ENCODE measurements at regions not wholly inside any gene's neighbourhood (a gene's known extent, or its start where the extent isn't known, plus 50 kb on each side); places are given as distances from the start of the nearest gene placed in this dataset.

DNA sequence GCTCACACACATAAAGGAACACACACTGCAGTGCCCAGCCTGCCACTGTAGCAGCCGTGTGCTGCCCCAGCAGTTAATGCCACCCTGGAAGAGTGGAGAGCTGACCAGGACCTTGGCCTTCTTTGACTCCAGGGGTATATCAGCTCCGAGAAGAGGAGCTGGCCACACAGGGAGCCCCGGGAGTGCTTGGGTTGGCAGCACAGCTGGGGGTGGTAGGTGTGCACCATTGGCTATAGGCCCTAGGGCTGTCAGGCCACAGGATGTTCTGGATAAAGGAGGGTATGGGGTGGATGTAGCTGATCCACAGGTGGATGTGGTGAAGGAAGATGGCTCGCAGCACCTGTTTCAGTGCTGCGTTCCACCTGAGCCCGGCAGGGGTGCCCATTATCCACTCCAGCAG, 640.5 kb downstream of the PLPP3 start:
- peaks cover 14% of the 10 kb centered on the region for H3K9me3 Mint-ChIP-seq
- DNase-seq (ENCODE audit: extremely low spot score, unreplicated experiment) = no peak
- H3K36me3 Mint-ChIP-seq = peaks cover 5% of the 10 kb centered on the region
- H3K27ac Mint-ChIP-seq = no peak overlapping the region
- TF ChIP-seq, protein P1, sequence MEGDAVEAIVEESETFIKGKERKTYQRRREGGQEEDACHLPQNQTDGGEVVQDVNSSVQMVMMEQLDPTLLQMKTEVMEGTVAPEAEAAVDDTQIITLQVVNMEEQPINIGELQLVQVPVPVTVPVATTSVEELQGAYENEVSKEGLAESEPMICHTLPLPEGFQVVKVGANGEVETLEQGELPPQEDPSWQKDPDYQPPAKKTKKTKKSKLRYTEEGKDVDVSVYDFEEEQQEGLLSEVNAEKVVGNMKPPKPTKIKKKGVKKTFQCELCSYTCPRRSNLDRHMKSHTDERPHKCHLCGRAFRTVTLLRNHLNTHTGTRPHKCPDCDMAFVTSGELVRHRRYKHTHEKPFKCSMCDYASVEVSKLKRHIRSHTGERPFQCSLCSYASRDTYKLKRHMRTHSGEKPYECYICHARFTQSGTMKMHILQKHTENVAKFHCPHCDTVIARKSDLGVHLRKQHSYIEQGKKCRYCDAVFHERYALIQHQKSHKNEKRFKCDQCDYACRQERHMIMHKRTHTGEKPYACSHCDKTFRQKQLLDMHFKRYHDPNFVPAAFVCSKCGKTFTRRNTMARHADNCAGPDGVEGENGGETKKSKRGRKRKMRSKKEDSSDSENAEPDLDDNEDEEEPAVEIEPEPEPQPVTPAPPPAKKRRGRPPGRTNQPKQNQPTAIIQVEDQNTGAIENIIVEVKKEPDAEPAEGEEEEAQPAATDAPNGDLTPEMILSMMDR (conservative IDR thresholded peaks at IDR 0.05) = no peak
- H3K4me1 Mint-ChIP-seq (ENCODE audit: unreplicated experiment) = no peaks in the 10 kb centered on the region
- no peak overlapping the region for H3K4me3 Mint-ChIP-seq
- H3K27me3 Mint-ChIP-seq = no peaks in the 10 kb centered on the region

DNA sequence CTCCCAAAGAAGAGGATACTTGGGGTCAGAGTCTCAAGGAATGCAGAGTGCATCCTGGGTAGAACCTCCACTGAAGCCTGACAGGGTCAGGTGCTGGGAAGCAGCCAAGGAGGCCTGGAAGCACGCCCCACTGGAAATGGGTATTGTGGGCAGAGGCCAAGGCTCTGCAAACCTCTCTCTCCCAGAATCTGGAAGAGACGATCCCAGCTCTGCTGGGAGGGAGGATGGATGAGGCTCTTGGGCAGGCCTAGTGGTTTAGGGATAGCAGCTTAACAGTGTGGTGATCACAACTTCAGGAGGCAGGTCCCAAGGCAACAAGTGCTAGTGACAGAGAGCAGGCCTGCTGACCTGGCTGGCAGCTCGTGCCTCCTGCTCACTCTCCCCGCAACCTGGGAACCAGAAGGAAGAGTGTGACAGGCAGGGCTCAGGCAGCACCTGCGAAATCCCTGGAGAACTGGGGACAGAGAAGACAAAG, 641.0 kb downstream of the PLPP3 start:
- peaks cover 5% of the 10 kb centered on the region for H3K36me3 Mint-ChIP-seq
- TF ChIP-seq, protein P1 (conservative IDR thresholded peaks at IDR 0.05) = no peak
- H3K4me3 Mint-ChIP-seq = no peak overlapping the region
- H3K4me1 Mint-ChIP-seq (ENCODE audit: unreplicated experiment) = no peaks in the 10 kb centered on the region
- H3K27me3 Mint-ChIP-seq = no peaks in the 10 kb centered on the region
- peaks cover 14% of the 10 kb centered on the region for H3K9me3 Mint-ChIP-seq
- no peak overlapping the region for H3K27ac Mint-ChIP-seq
- no peak for DNase-seq (ENCODE audit: extremely low spot score, unreplicated experiment)

DNA sequence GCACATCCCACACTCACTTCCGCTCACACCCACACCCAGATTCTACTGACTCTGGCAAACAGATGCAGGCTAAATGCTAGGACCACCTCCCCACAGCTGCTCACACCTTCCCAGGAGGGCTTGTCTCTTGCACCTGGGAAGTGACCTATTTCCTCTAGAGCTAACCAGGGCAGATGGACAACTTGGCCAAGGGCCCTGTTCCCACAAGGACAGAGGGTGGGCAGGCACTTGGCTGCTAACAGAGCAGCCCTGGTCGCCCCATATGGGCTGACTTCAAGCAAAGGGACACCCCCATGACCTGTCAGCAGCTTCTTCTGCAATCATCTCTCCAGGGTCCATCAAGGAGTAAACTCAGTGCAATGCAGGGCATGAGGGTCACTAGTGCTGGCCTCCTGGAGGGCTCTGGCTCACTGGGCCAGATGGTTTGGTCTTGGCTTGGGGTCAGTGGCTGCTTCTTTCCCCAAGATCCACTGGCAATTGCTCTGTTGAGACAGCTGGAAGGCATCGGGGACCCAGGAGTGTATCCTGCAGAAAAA, 641.5 kb downstream of the PLPP3 start:
- H3K27ac Mint-ChIP-seq = no peak overlapping the region
- no peaks in the 10 kb centered on the region for H3K4me1 Mint-ChIP-seq (ENCODE audit: unreplicated experiment)
- peaks cover 14% of the 10 kb centered on the region for H3K9me3 Mint-ChIP-seq
- no peak overlapping the region for H3K4me3 Mint-ChIP-seq
- DNase-seq (ENCODE audit: extremely low spot score, unreplicated experiment) = no peak
- peaks cover 6% of the 10 kb centered on the region for H3K36me3 Mint-ChIP-seq
- TF ChIP-seq, protein P1 (conservative IDR thresholded peaks at IDR 0.05) = no peak
- H3K27me3 Mint-ChIP-seq = no peaks in the 10 kb centered on the region

DNA sequence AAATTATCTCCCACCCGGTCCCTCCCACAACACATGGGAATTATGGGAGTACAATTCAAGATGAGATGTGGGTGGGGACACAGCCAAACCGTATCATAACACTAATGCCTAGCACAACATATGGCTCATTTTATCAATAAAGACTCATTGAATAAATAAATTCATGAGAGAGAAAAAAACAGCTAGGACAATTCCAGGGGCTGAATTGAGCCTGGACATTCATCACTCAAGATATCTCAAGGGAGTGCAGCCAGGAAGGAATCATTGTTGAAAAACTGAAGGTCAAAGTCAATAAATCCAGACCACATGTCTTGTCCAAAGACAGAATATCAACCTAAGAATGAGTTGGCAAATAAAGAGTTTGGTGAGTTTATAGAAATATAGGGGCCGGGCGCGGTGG, 644.1 kb downstream of the PLPP3 start:
- Mint-ChIP-seq H3K27me3 (no peaks in the 10 kb centered on the region), H3K4me3 (no peak overlapping the region), H3K27ac (no peak overlapping the region), H3K36me3 (peaks cover 11% of the 10 kb centered on the region), H3K9me3 (peaks cover 25% of the 10 kb centered on the region), H3K4me1 (ENCODE audit: unreplicated experiment) (no peaks in the 10 kb centered on the region)
- TF ChIP-seq, protein P1 (conservative IDR thresholded peaks at IDR 0.05) = no peak
- no peak for DNase-seq (ENCODE audit: extremely low spot score, unreplicated experiment)

DNA sequence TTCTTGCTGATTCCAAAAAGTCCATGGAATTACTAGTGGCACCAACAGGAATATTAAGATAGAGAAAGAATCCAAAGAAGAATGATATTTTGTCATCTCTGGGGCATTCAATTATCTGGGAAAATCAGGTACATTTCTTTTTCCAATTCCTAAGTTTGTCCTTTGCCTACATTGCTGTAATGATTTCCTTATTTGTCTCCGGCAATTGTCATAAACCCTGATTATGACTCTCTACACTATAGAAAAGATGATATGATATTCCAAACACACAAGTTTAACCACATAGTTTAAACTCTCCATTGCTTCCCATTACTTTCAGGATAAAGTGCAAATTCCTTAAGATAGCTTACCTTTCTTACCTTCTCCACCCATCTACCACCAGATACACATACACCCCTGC, 647.0 kb downstream of the PLPP3 start:
- H3K36me3 Mint-ChIP-seq = peaks cover 11% of the 10 kb centered on the region

More for the DNA sequence above, 647.0 kb downstream of the PLPP3 start:
- Mint-ChIP-seq H3K4me1 (ENCODE audit: unreplicated experiment) (no peaks in the 10 kb centered on the region), H3K27ac (no peak overlapping the region), H3K27me3 (no peaks in the 10 kb centered on the region), H3K9me3 (peaks cover 25% of the 10 kb centered on the region), H3K4me3 (no peak overlapping the region)
- DNase-seq (ENCODE audit: extremely low spot score, unreplicated experiment) = no peak
- TF ChIP-seq, protein P1 (conservative IDR thresholded peaks at IDR 0.05) = no peak
